LNCAP (cell line): ENCODE measurements at regions not wholly inside any gene's neighbourhood (a gene's known extent, or its start where the extent isn't known, plus 50 kb on each side); places are given as distances from the start of the nearest gene placed in this dataset.

Source experiments
- CTCF ChIP-seq: fragments of 450-650 bp; IDR thresholded peaks from 2 replicates; pipeline ENCODE4 v1.5.1; 2017; ENCODE audit warnings: mild to moderate bottlenecking

GRCh38 chr3:95226437-95226836 is 1163.6 kb downstream of the NSUN3 start:
- TF ChIP-seq CTCF = no peak

DNA sequence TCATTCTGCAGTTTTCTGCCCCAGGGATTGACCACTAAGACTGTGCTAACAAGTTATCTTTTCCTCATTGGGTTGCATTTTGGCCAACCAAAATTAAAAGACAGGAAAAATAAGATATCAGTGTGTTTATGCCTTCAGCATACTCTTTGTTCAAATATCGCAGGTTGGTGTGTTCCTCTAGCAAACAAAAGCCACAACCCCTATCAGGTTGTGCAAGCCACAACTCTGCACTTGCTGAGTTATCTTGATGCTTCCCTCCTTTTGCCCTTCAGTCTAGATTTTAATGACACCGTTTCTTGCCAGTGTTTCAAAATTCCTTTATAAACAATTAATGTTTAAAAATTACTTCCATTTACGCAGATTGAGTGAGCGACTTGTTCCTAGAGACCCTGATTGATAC is 1164.2 kb downstream of the NSUN3 start:
- no peak for TF ChIP-seq CTCF

DNA sequence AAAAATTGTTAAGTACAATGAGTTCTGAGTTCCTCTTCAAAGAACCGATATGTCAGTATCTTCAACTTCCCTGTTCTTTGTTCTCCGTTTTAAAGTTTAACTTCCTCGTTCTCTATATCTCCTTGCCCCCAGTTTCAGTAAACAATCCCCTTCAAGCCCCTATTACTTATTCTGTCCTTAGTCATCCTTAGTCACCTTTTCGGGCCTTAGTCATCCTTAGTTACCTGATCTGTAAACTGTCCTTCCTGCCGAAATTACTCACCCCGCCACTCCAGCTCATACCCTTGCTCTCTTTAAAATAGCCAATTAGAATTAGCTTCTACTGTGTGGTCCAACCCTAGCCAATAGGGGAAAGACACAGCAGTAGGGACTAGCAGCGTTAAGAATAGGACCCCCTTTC is 1165.6 kb downstream of the NSUN3 start:
- no peak for TF ChIP-seq CTCF

- TF ChIP-seq CTCF = no peak
Measured at GRCh38 chr3:95235916-95236315, 1173.1 kb downstream of the NSUN3 start.

DNA sequence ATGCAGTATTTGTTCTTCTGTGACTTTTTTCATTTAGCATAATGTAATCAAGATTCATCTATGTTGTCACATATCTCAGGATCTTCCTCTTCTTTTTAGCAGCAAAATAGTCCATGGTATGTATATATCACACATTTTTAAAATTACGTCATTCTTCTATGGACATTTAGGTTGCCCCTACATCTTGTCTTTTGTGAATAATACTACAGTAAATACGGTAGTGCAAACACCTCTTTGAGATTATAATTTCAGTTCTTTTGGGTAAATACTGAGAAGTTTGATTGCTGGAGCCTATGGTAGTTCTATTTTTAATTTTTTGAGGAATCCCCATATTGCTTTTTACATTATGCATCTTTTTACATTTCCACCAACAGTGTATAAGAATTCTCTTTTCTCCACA is 1174.9 kb downstream of the NSUN3 start:
- no peak for TF ChIP-seq CTCF

DNA sequence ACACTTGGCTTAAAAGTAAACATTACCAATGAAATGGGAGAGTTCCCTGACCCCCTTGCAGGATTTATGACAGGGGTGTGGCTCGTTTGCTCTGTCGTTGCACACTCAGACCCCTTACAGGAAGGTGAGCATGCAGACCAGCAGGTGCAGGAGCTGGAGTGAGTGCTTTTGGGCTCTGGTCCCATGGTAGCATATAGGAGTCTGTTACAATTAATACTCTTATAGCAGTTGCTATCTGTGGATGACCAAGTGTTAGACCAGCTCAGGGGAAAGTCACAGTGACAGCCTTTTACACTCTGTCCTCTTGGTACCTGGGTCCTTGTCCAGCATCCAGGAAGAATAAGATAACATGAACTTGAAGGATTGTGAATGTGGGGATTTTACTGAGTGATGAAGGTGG is 1177.5 kb downstream of the NSUN3 start:
- TF ChIP-seq CTCF = no peak

GRCh38 chr3:95246413-95246812 is 1183.6 kb downstream of the NSUN3 start:
- no peak for TF ChIP-seq CTCF

DNA sequence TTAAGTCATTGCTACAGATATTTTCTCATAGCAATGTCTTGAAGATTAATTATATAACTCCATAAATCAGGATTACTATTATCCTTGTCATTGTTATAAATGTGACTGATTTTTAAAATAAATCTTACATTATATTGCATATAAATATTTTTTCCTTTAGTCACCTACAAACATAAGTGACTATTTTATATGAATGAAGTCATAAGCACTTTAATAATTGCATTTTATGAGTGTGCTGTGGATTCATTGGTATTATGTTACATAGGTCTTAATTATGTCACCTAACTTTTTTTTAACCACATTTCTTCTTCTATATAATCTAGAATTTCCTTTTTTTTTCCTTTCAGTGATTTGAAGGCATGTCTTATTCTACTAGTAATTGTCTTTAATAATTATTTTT is 1191.2 kb downstream of the NSUN3 start:
- TF ChIP-seq CTCF = no peak
